GM23338 (cell line): ENCODE measurements at regions not wholly inside any gene's neighbourhood (a gene's known extent, or its start where the extent isn't known, plus 50 kb on each side); places are given as distances from the start of the nearest gene placed in this dataset.

ENCODE experiments used
- ATAC-seq: fragments of 200-7000 bp; cut with Tn5 transposase; 3 replicates; pipeline ENCODE4 v1.9.1; 2020
- DNase-seq: peaks from one replicate; pipeline ENCODE4 v3.0.0-alpha.2; 2015; ENCODE audit warnings: low spot score
- H2AFZ ChIP-seq: fragments of 200-600 bp; sonication (generic); 2 replicates; pipeline ENCODE4 v1.8.0; 2016; ENCODE audit warnings: antibody characterized with exemption, mild to moderate bottlenecking, moderate library complexity
- H3F3A ChIP-seq: fragments of 200-600 bp; sonication (generic); replicated peaks from 2 replicates; pipeline ENCODE4 v1.8.0; 2017; ENCODE audit warnings: antibody characterized with exemption, mixed run types, low read depth
- H3K27ac ChIP-seq: fragments of 200-600 bp; sonication (generic); 2 replicates; pipeline ENCODE4 v1.6.1; 2016; ENCODE audit warnings: low read depth
- H3K27me3 ChIP-seq: fragments of 200-600 bp; sonication (generic); 2 replicates; pipeline ENCODE4 v1.8.0; 2016; ENCODE audit warnings: mild to moderate bottlenecking, mixed run types, moderate library complexity; ENCODE audit not compliant: insufficient read depth
- H3K36me3 ChIP-seq: fragments of 200-600 bp; sonication (generic); 2 replicates; pipeline ENCODE4 v1.8.0; 2016; ENCODE audit warnings: mild to moderate bottlenecking; ENCODE audit not compliant: insufficient read depth
- H3K4me1 ChIP-seq: fragments of 200-600 bp; sonication (generic); 2 replicates; pipeline ENCODE4 v1.8.0; 2016; ENCODE audit warnings: mild to moderate bottlenecking, moderate library complexity; ENCODE audit not compliant: insufficient read depth
- H3K4me2 ChIP-seq: fragments of 200-600 bp; sonication (generic); 2 replicates; pipeline ENCODE4 v1.7.1; 2017; ENCODE audit warnings: mixed run types
- H3K4me3 ChIP-seq: fragments of 200-600 bp; sonication (generic); 2 replicates; pipeline ENCODE4 v1.6.1; 2016; ENCODE audit warnings: mixed run types
- H3K79me2 ChIP-seq: fragments of 200-600 bp; sonication (generic); replicated peaks from 2 replicates; pipeline ENCODE4 v1.8.0; 2017; ENCODE audit warnings: mild to moderate bottlenecking; ENCODE audit not compliant: insufficient read depth
- H3K9me2 ChIP-seq: fragments of 200-600 bp; sonication (generic); 2 replicates; pipeline ENCODE4 v1.8.0; 2017; ENCODE audit not compliant: insufficient read depth
- H4K20me1 ChIP-seq: fragments of 200-600 bp; sonication (generic); replicated peaks from 2 replicates; pipeline ENCODE4 v1.8.0; 2017; ENCODE audit warnings: mild to moderate bottlenecking; ENCODE audit not compliant: insufficient read depth
- H3K27ac Mint-ChIP-seq: 2 replicates; pipeline ENCODE4 v1.8.0; 2020; ENCODE audit warnings: inconsistent platforms, mild to moderate bottlenecking, moderate library complexity, mixed read lengths
- H3K27me3 Mint-ChIP-seq: 3 replicates; pipeline ENCODE4 v1.8.0; 2022; ENCODE audit warnings: low read depth, mild to moderate bottlenecking, moderate library complexity, mixed read lengths, inconsistent platforms; ENCODE audit not compliant: insufficient read depth, poor library complexity
- H3K36me3 Mint-ChIP-seq: 3 replicates; pipeline ENCODE4 v1.8.0; 2021; ENCODE audit warnings: low read depth, mild to moderate bottlenecking, inconsistent platforms, moderate library complexity, mixed read lengths
- H3K4me1 Mint-ChIP-seq: 3 replicates; pipeline ENCODE4 v1.8.0; 2020; ENCODE audit warnings: mild to moderate bottlenecking, inconsistent platforms, mixed read lengths
- H3K4me3 Mint-ChIP-seq: 3 replicates; pipeline ENCODE4 v1.8.0; 2021; ENCODE audit warnings: moderate library complexity, mild to moderate bottlenecking, inconsistent platforms, mixed read lengths
- H3K9me3 Mint-ChIP-seq: 3 replicates; pipeline ENCODE4 v1.8.0; 2020; ENCODE audit warnings: moderate library complexity, mild to moderate bottlenecking, inconsistent platforms, mixed read lengths
- CREB1 ChIP-seq: fragments of 250-450 bp; sonication (Bioruptor Pico); IDR thresholded peaks from 2 replicates; pipeline ENCODE4 v1.5.0; 2020; ENCODE audit warnings: low read depth, mild to moderate bottlenecking, moderate library complexity
- EZH2 ChIP-seq: fragments of 200-600 bp; sonication (generic); IDR thresholded peaks from one replicate; pipeline ENCODE4 v1.8.0; 2017; ENCODE audit warnings: antibody characterized with exemption, mild to moderate bottlenecking, low read depth; ENCODE audit not compliant: unreplicated experiment
- EZH2phosphoT487 ChIP-seq: fragments of 200-600 bp; sonication (generic); IDR thresholded peaks from one replicate; pipeline ENCODE4 v1.8.1; 2018; ENCODE audit warnings: antibody characterized with exemption; ENCODE audit not compliant: unreplicated experiment
- JUNB ChIP-seq: IDR thresholded peaks from one replicate; pipeline ENCODE4 v1.6.1; 2016; ENCODE audit warnings: antibody characterized with exemption; ENCODE audit not compliant: unreplicated experiment
- NANOG ChIP-seq: IDR thresholded peaks from 2 replicates; pipeline ENCODE4 v1.6.1; 2016; ENCODE audit warnings: antibody characterized with exemption, borderline replicate concordance
- POLR2AphosphoS5 ChIP-seq: IDR thresholded peaks from 2 replicates; pipeline ENCODE4 v1.6.1; 2016; ENCODE audit warnings: antibody characterized with exemption, low read depth
- STAT1 ChIP-seq: IDR thresholded peaks from one replicate; pipeline ENCODE4 v1.6.1; 2016; ENCODE audit warnings: antibody characterized with exemption; ENCODE audit not compliant: unreplicated experiment
- ZNF114 ChIP-seq: fragments of 250-450 bp; sonication (Bioruptor Pico); IDR thresholded peaks from 2 replicates; pipeline ENCODE4 v1.5.0; 2020; ENCODE audit warnings: mild to moderate bottlenecking, moderate library complexity
- TF ChIP-seq, protein P1 (sequence below): fragments of 250-450 bp; sonication (Bioruptor Pico); IDR thresholded peaks from 2 replicates; pipeline ENCODE4 v1.5.0; 2020; ENCODE audit warnings: mild to moderate bottlenecking, moderate library complexity
- TF ChIP-seq, protein P2 (sequence below): IDR thresholded peaks from 2 replicates; pipeline ENCODE4 v1.6.1; 2016; ENCODE audit warnings: antibody characterized with exemption
- TF ChIP-seq, protein P3 (sequence below): IDR thresholded peaks from one replicate; pipeline ENCODE4 v1.6.1; 2018; ENCODE audit warnings: antibody characterized with exemption; ENCODE audit not compliant: unreplicated experiment
- TF ChIP-seq, protein P4 (sequence below), 2 experiments: fragments of 200-600 bp in 1 of 2; sonication (generic) in 1 of 2; conservative IDR thresholded peaks; 2 replicates each; pipeline versions ENCODE4 v1.5.1 to v1.6.1; 2016 to 2017; ENCODE audit warnings: antibody characterized with exemption in 2 of 2, low read depth in 2 of 2, mild to moderate bottlenecking in 2 of 2, moderate library complexity in 1 of 2

DNA sequence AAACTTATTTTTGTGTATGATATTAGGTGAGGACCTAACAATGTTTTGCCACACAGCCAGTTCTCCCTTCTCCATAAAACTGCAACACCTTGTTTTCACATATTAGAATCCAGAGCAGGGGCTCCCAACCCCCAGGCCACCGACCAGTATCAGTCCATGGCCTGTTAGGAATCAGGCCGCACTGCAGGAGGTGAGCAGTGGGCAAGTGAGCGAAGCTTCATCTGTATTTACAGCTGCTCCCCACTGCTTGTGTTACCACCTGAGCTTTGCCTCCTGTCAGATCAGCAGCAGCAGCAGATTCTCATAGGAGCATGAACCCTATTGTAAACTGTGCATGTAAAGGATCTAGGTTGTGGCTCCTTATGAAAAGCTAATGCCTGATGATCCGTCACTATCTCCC is 185.9 kb upstream of the NSMCE3 start:
- H3K4me1 ChIP-seq: peaks cover 23% of the 10 kb centered on the region
- no peak for ATAC-seq
- peaks cover 6% of the 10 kb centered on the region; the same call in 2 of the 3 replicates for H3K9me3 Mint-ChIP-seq
- peaks cover 6% of the 10 kb centered on the region for H3K27me3 Mint-ChIP-seq
- H4K20me1 ChIP-seq: no peaks in the 10 kb centered on the region
- no peak overlapping the region for H3K27ac Mint-ChIP-seq
- TF ChIP-seq STAT1 (no peak), EZH2phosphoT487 (no peak), EZH2 (no peak), CREB1 (no peak), JUNB (no peak), ZNF114 (CRISPR knock-in tag) (no peak), NANOG (no peak), POLR2AphosphoS5 (no peak)
- TF ChIP-seq, protein P1, sequence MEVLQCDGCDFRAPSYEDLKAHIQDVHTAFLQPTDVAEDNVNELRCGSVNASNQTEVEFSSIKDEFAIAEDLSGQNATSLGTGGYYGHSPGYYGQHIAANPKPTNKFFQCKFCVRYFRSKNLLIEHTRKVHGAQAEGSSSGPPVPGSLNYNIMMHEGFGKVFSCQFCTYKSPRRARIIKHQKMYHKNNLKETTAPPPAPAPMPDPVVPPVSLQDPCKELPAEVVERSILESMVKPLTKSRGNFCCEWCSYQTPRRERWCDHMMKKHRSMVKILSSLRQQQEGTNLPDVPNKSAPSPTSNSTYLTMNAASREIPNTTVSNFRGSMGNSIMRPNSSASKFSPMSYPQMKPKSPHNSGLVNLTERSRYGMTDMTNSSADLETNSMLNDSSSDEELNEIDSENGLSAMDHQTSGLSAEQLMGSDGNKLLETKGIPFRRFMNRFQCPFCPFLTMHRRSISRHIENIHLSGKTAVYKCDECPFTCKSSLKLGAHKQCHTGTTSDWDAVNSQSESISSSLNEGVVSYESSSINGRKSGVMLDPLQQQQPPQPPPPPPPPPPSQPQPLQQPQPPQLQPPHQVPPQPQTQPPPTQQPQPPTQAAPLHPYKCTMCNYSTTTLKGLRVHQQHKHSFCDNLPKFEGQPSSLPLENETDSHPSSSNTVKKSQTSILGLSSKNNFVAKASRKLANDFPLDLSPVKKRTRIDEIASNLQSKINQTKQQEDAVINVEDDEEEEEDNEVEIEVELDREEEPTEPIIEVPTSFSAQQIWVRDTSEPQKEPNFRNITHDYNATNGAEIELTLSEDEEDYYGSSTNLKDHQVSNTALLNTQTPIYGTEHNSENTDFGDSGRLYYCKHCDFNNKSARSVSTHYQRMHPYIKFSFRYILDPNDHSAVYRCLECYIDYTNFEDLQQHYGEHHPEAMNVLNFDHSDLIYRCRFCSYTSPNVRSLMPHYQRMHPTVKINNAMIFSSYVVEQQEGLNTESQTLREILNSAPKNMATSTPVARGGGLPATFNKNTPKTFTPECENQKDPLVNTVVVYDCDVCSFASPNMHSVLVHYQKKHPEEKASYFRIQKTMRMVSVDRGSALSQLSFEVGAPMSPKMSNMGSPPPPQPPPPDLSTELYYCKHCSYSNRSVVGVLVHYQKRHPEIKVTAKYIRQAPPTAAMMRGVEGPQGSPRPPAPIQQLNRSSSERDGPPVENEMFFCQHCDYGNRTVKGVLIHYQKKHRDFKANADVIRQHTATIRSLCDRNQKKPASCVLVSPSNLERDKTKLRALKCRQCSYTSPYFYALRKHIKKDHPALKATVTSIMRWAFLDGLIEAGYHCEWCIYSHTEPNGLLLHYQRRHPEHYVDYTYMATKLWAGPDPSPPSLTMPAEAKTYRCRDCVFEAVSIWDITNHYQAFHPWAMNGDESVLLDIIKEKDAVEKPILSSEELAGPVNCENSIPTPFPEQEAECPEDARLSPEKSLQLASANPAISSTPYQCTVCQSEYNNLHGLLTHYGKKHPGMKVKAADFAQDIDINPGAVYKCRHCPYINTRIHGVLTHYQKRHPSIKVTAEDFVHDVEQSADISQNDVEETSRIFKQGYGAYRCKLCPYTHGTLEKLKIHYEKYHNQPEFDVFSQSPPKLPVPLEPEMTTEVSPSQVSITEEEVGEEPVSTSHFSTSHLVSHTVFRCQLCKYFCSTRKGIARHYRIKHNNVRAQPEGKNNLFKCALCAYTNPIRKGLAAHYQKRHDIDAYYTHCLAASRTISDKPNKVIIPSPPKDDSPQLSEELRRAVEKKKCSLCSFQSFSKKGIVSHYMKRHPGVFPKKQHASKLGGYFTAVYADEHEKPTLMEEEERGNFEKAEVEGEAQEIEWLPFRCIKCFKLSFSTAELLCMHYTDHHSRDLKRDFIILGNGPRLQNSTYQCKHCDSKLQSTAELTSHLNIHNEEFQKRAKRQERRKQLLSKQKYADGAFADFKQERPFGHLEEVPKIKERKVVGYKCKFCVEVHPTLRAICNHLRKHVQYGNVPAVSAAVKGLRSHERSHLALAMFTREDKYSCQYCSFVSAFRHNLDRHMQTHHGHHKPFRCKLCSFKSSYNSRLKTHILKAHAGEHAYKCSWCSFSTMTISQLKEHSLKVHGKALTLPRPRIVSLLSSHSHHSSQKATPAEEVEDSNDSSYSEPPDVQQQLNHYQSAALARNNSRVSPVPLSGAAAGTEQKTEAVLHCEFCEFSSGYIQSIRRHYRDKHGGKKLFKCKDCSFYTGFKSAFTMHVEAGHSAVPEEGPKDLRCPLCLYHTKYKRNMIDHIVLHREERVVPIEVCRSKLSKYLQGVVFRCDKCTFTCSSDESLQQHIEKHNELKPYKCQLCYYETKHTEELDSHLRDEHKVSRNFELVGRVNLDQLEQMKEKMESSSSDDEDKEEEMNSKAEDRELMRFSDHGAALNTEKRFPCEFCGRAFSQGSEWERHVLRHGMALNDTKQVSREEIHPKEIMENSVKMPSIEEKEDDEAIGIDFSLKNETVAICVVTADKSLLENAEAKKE (CRISPR knock-in tag): no peak
- TF ChIP-seq, protein P2, sequence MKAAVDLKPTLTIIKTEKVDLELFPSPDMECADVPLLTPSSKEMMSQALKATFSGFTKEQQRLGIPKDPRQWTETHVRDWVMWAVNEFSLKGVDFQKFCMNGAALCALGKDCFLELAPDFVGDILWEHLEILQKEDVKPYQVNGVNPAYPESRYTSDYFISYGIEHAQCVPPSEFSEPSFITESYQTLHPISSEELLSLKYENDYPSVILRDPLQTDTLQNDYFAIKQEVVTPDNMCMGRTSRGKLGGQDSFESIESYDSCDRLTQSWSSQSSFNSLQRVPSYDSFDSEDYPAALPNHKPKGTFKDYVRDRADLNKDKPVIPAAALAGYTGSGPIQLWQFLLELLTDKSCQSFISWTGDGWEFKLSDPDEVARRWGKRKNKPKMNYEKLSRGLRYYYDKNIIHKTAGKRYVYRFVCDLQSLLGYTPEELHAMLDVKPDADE: no peak
- TF ChIP-seq, protein P3, sequence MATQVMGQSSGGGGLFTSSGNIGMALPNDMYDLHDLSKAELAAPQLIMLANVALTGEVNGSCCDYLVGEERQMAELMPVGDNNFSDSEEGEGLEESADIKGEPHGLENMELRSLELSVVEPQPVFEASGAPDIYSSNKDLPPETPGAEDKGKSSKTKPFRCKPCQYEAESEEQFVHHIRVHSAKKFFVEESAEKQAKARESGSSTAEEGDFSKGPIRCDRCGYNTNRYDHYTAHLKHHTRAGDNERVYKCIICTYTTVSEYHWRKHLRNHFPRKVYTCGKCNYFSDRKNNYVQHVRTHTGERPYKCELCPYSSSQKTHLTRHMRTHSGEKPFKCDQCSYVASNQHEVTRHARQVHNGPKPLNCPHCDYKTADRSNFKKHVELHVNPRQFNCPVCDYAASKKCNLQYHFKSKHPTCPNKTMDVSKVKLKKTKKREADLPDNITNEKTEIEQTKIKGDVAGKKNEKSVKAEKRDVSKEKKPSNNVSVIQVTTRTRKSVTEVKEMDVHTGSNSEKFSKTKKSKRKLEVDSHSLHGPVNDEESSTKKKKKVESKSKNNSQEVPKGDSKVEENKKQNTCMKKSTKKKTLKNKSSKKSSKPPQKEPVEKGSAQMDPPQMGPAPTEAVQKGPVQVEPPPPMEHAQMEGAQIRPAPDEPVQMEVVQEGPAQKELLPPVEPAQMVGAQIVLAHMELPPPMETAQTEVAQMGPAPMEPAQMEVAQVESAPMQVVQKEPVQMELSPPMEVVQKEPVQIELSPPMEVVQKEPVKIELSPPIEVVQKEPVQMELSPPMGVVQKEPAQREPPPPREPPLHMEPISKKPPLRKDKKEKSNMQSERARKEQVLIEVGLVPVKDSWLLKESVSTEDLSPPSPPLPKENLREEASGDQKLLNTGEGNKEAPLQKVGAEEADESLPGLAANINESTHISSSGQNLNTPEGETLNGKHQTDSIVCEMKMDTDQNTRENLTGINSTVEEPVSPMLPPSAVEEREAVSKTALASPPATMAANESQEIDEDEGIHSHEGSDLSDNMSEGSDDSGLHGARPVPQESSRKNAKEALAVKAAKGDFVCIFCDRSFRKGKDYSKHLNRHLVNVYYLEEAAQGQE: no peak
- TF ChIP-seq, protein P4, sequence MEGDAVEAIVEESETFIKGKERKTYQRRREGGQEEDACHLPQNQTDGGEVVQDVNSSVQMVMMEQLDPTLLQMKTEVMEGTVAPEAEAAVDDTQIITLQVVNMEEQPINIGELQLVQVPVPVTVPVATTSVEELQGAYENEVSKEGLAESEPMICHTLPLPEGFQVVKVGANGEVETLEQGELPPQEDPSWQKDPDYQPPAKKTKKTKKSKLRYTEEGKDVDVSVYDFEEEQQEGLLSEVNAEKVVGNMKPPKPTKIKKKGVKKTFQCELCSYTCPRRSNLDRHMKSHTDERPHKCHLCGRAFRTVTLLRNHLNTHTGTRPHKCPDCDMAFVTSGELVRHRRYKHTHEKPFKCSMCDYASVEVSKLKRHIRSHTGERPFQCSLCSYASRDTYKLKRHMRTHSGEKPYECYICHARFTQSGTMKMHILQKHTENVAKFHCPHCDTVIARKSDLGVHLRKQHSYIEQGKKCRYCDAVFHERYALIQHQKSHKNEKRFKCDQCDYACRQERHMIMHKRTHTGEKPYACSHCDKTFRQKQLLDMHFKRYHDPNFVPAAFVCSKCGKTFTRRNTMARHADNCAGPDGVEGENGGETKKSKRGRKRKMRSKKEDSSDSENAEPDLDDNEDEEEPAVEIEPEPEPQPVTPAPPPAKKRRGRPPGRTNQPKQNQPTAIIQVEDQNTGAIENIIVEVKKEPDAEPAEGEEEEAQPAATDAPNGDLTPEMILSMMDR (conservative IDR thresholded peaks at IDR 0.05; ENCODE audit: low read depth in 2 of 2): no peak
- H3K4me3 ChIP-seq: no peak overlapping the region
- no peak overlapping the region for H2AFZ ChIP-seq
- H3K36me3 Mint-ChIP-seq: peaks cover 3% of the 10 kb centered on the region; the same call in 1 of the 3 replicates
- no peaks in the 10 kb centered on the region for H3F3A ChIP-seq
- peaks cover 22% of the 10 kb centered on the region for H3K4me1 Mint-ChIP-seq
- no peaks in the 10 kb centered on the region for H3K36me3 ChIP-seq
- H3K4me3 Mint-ChIP-seq: no peak overlapping the region
- no peaks in the 10 kb centered on the region for H3K9me2 ChIP-seq
- no peaks in the 10 kb centered on the region for H3K79me2 ChIP-seq
- H3K27ac ChIP-seq: no peak overlapping the region
- H3K4me2 ChIP-seq: no peak overlapping the region
- DNase-seq: no peak
- H3K27me3 ChIP-seq: no peaks in the 10 kb centered on the region
